Muscle of leg (tissue), 3 donors: ENCODE measurements at regions not wholly inside any gene's neighbourhood (a gene's known extent, or its start where the extent isn't known, plus 50 kb on each side); places are given as distances from the start of the nearest gene placed in this dataset.

Source experiments
- DNase-seq: peaks from one replicate; pipeline ENCODE4 v3.0.0; 2013
- H3K27ac ChIP-seq: one replicate; pipeline ENCODE4 v1.5.1; 2013; ENCODE audit warnings: mild to moderate bottlenecking, low read length, control low read depth
- H3K27me3 ChIP-seq: one replicate; pipeline ENCODE4 v1.6.1; 2013; ENCODE audit warnings: low read length; ENCODE audit not compliant: control insufficient read depth, insufficient read depth
- H3K36me3 ChIP-seq: one replicate; pipeline ENCODE4 v1.6.1; 2013; ENCODE audit warnings: low read length; ENCODE audit not compliant: control insufficient read depth, insufficient read depth
- H3K4me1 ChIP-seq: one replicate; pipeline ENCODE4 v1.6.1; 2013; ENCODE audit warnings: low read length; ENCODE audit not compliant: control insufficient read depth, insufficient read depth
- H3K4me3 ChIP-seq: one replicate; pipeline ENCODE4 v1.5.1; 2013; ENCODE audit warnings: low read length, control low read depth
- H3K9me3 ChIP-seq: replicated peaks from 2 replicates; pipeline ENCODE4 v1.6.1; 2013; ENCODE audit warnings: low read depth, low read length; ENCODE audit not compliant: control insufficient read depth
- WGBS: methylation state at CpG from one replicate; pipeline ENCODE4 v1.1.5; 2013; ENCODE audit warnings: missing lambda C conversion rate; ENCODE audit not compliant: insufficient coverage; 5-methylcytosine and 5-hydroxymethylcytosine counted together

DNA sequence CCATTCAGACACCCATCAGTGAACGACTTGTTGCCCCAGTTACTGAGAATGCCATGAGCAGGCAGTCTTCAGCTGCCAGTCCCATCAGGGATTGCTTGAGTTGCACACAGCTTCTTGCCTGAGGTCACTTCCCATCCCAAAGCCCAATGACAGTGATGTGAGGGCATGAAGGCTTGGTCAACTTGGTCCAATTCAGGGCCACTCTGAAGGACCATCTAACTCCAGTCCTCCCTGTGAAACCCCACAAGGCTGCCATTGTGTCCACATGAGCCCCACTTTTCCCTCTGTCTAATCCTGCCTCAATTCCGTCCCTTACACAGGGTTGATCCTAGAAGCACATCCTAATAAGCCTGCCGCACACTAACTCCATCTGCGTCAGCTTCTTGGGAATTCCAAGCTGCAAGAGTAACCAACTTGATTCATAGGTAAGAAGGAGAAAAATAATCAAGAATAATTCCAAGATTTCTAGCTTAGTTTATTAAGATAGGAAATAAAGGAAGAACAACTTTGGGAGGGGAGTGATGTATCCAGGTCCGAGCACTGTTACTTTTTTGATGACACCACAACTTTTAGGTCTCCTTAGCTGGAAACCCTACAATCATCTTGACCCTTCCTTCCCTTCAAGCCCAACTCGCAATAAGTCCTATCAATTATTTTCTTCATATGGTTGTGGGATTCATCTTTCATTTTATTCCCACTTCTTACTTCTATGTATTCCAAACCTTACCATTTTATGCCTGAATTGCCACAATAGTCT, 110.9 kb downstream of the LRRC30 start:
- WGBS, result no CpG with 5 or more reads among the region's 6 CpGs
- H3K27me3 ChIP-seq, result no peaks in the 10 kb centered on the region
- DNase-seq, result no peak
- H3K27ac ChIP-seq, result no peak overlapping the region
- no peaks in the 10 kb centered on the region for H3K9me3 ChIP-seq
- H3K4me3 ChIP-seq, result no peak overlapping the region
- H3K36me3 ChIP-seq, result no peaks in the 10 kb centered on the region
- no peaks in the 10 kb centered on the region for H3K4me1 ChIP-seq

GRCh38 chr18:7349181-7349837, 118.4 kb downstream of the LRRC30 start:
- H3K4me1 ChIP-seq, result no peaks in the 10 kb centered on the region
- H3K27me3 ChIP-seq, result no peaks in the 10 kb centered on the region
- no peak overlapping the region for H3K4me3 ChIP-seq
- no peak for DNase-seq
- 86% methylated on average over 1 of the region's 6 CpGs for WGBS
- H3K27ac ChIP-seq, result no peak overlapping the region
- peaks cover 3% of the 10 kb centered on the region for H3K9me3 ChIP-seq
- no peaks in the 10 kb centered on the region for H3K36me3 ChIP-seq

DNA sequence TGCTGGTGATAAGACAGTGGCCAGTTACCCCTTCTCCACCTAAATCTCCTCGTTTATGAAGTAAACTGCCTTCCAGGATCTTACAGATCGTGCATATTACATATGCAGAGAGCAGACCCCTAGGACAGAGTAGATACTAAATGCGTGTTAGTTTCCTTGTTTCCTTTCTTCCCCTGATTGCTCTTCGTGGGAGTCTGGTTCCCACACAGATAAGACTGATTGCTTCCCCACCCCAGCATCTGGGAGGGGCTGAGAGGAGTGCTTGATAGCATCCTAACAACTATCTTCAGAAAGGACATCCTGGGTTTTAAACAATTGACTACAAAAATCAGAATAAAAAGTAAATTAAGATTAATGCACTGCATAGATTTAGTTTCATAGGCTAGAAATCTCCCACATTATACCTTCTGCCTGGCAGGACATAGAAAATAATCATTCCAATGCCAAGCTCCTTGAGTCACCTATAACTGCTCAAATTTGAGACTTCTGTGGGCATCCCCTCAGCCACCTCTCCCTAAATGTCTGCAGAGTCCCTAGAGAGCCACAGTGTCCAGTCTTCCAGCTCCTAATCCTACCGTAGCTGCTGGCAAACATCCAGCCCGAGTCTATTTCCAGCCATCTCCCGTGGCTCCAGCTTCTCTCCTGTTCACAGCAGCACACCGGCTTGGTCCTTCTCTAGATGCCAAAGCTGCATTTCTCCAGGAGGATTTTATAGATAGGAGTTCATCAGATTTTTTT, 128.3 kb downstream of the LRRC30 start:
- DNase-seq, result peak; percentile 30
- H3K27ac ChIP-seq, result no peak overlapping the region
- no CpG with 5 or more reads among the region's 8 CpGs for WGBS

GRCh38 chr18:7360606-7361170, 129.8 kb downstream of the LRRC30 start:
- H3K27ac ChIP-seq, result no peak overlapping the region
- no peaks in the 10 kb centered on the region for H3K27me3 ChIP-seq
- no peak for DNase-seq
- H3K36me3 ChIP-seq, result no peaks in the 10 kb centered on the region
- H3K4me1 ChIP-seq, result peaks cover 4% of the 10 kb centered on the region
- H3K9me3 ChIP-seq, result peaks cover 2% of the 10 kb centered on the region
- H3K4me3 ChIP-seq, result no peak overlapping the region
- 97% methylated on average over 22 of the region's 23 CpGs for WGBS

More for the DNA sequence above, 128.3 kb downstream of the LRRC30 start:
- H3K4me1 ChIP-seq, result peaks cover 4% of the 10 kb centered on the region
- H3K9me3 ChIP-seq, result peaks cover 2% of the 10 kb centered on the region
- no peaks in the 10 kb centered on the region for H3K27me3 ChIP-seq
- no peaks in the 10 kb centered on the region for H3K36me3 ChIP-seq
- H3K4me3 ChIP-seq, result no peak overlapping the region

GRCh38 chr18:7363338-7363737, 132.4 kb downstream of the LRRC30 start:
- no peak for DNase-seq
- Histone ChIP-seq H3K4me1 (peaks cover 4% of the 10 kb centered on the region), H3K27me3 (no peaks in the 10 kb centered on the region), H3K27ac (no peak overlapping the region), H3K4me3 (no peak overlapping the region), H3K36me3 (no peaks in the 10 kb centered on the region), H3K9me3 (peaks cover 2% of the 10 kb centered on the region)
- no CpG with 5 or more reads among the region's 5 CpGs for WGBS

DNA sequence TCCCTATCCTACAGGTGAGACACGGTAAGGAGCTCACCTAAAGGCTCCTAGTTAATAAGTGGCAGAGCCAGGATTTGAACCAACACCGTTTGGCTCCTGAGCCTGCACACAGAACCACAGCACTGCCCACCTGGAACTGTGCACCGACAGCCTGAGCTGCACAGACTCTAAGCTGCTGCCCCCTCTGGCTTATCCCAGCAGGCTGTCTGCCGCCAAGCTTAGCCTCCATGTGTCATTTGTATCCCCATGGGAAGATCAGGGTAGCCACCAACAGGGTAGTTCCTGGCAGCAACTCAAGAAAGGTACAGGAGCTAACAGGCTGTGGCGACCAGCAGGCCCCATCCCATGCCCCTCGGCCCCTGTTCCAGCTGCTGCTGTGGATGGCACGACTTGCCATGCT, 135.7 kb downstream of the LRRC30 start:
- Histone ChIP-seq H3K4me3 (no peak overlapping the region), H3K36me3 (no peaks in the 10 kb centered on the region), H3K9me3 (peaks cover 2% of the 10 kb centered on the region), H3K27ac (peak overlapping the region; percentile 43), H3K27me3 (no peaks in the 10 kb centered on the region), H3K4me1 (peaks cover 22% of the 10 kb centered on the region)
- WGBS, result 56% methylated on average over 4 of the region's 7 CpGs
- DNase-seq, result peak; percentile 6

GRCh38 chr18:7367336-7367735, 136.4 kb downstream of the LRRC30 start:
- H3K4me1 ChIP-seq, result peaks cover 22% of the 10 kb centered on the region

DNA sequence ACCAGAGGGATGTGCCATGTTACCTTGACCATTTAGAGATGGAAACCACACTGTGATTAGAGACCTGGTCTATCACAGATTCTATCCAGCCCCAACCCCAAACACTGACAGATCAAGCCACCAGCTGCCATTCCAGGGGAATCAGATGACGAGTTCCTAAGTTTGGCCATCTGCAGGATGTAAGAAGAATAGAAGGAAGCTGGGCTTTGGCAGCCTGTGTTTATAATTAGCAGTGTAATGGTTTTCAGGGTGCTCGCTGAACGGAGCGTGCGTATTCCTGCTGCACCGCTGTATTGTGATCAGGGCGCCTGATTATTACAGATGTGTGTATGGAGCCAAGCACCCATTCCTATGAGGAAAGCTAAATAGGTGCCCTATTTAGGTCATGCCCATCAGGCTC, 138.1 kb downstream of the LRRC30 start:
- H3K36me3 ChIP-seq, result no peaks in the 10 kb centered on the region
- H3K9me3 ChIP-seq, result no peaks in the 10 kb centered on the region
- peak; percentile 61 for DNase-seq
- H3K4me3 ChIP-seq, result no peak overlapping the region
- H3K4me1 ChIP-seq, result peaks cover 22% of the 10 kb centered on the region
- WGBS, result 75% methylated on average over 6 of the region's 7 CpGs
- no peaks in the 10 kb centered on the region for H3K27me3 ChIP-seq
- peak overlapping the region; percentile 90 for H3K27ac ChIP-seq

More at GRCh38 chr18:7367336-7367735, 136.4 kb downstream of the LRRC30 start:
- WGBS, result 58% methylated on average over 7 of the region's 7 CpGs
- Histone ChIP-seq H3K4me3 (no peak overlapping the region), H3K27ac (peak overlapping the region; percentile 42), H3K9me3 (no peaks in the 10 kb centered on the region), H3K36me3 (no peaks in the 10 kb centered on the region), H3K27me3 (no peaks in the 10 kb centered on the region)
- DNase-seq, result peak; percentile 4

DNA sequence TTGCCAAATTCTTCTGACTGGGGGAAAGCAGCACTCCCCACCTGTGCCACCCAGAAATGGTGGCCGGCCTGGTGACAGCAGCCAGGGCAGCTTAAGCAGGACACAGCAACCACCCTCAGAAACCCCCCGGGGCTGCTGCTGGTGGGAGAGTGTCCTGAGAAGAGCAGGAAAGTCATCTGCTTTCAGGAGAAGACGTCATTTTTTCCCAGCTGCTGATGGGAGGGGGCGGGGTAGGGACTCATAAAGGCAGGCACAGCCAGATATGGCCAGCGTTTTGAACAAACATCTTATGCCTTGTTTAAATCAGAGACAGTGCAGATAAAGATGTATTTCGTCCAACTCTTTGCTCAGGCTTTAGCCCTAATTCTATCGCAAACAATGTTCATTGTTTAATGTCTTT, 139.5 kb downstream of the LRRC30 start:
- 38% methylated on average over 2 of the region's 7 CpGs for WGBS
- Histone ChIP-seq H3K4me3 (no peak overlapping the region), H3K9me3 (no peaks in the 10 kb centered on the region), H3K36me3 (no peaks in the 10 kb centered on the region), H3K27ac (peak overlapping the region; percentile 90), H3K27me3 (no peaks in the 10 kb centered on the region), H3K4me1 (peaks cover 22% of the 10 kb centered on the region)
- peak; percentile 76 for DNase-seq

DNA sequence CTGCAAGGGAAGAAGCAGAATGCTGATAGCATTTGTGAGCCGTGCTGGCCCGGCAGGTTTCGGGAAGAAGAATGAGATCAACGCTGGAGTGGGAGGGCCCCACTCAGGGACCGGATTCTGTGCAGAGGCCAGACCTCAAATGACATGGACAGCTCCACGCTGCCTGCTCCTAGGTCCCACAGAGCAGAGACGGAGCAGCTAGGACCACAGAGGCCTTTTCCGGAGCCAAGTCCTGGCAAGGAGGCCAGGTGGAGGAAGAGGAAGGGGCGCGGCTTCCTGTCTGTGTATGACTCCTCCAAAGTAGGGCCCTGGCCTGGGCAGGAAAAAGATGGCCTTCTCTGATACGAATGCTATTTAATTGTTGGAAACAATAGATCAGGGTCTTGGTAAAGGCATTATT, 139.9 kb downstream of the LRRC30 start:
- Histone ChIP-seq H3K9me3 (peaks cover under 1% of the 10 kb centered on the region), H3K36me3 (no peaks in the 10 kb centered on the region), H3K27ac (peak overlapping the region; percentile 90), H3K4me3 (no peak overlapping the region), H3K27me3 (no peaks in the 10 kb centered on the region), H3K4me1 (peaks cover 22% of the 10 kb centered on the region)
- DNase-seq, result peak; percentile 71
- 25% methylated on average over 11 of the region's 11 CpGs for WGBS
